SK-N-MC (cell line): ENCODE measurements at regions not wholly inside any gene's neighbourhood (a gene's known extent, or its start where the extent isn't known, plus 50 kb on each side); places are given as distances from the start of the nearest gene placed in this dataset.

Source experiments
- EZH2 ChIP-seq: fragments of 200-600 bp; sonication (generic); IDR thresholded peaks from one replicate; pipeline ENCODE4 v1.6.1; 2017; ENCODE audit warnings: antibody characterized with exemption
- FOXP2 ChIP-seq: optimal IDR thresholded peaks from 2 replicates; pipeline ENCODE3; 2011; ENCODE audit warnings: mild to moderate bottlenecking, moderate library complexity; ENCODE audit not compliant: insufficient read depth; ENCODE audit errors: extremely low read length, control extremely low read depth
- POLR2AphosphoS5 ChIP-seq: IDR thresholded peaks from 2 replicates; pipeline ENCODE4 v1.6.1; 2012; ENCODE audit warnings: mild to moderate bottlenecking, low read depth, low read length, borderline replicate concordance

GRCh38 chr12:24246934-24247333, 297.5 kb upstream of the SOX5 start:
- TF ChIP-seq POLR2AphosphoS5 (no peak), EZH2 (no peak), FOXP2 (no peak)
